SU-DHL-6 (cell line): ENCODE measurements at regions not wholly inside any gene's neighbourhood (a gene's known extent, or its start where the extent isn't known, plus 50 kb on each side); places are given as distances from the start of the nearest gene placed in this dataset.

Experiments
- EZH2phosphoT487 ChIP-seq: fragments of 200-600 bp; sonication (generic), shearing (Covaris generic); conservative IDR thresholded peaks from 2 replicates; pipeline ENCODE4 v1.6.1; 2018; ENCODE audit warnings: mild to moderate bottlenecking, antibody characterized with exemption, low read length, moderate library complexity, mixed read lengths
- TF ChIP-seq, protein P1 (sequence below): fragments of 200-600 bp; sonication (generic); IDR thresholded peaks from one replicate; pipeline ENCODE4 v1.5.1; 2017; ENCODE audit warnings: antibody characterized with exemption, mild to moderate bottlenecking, low read length, moderate library complexity; ENCODE audit not compliant: insufficient read depth, poor library complexity, severe bottlenecking

DNA sequence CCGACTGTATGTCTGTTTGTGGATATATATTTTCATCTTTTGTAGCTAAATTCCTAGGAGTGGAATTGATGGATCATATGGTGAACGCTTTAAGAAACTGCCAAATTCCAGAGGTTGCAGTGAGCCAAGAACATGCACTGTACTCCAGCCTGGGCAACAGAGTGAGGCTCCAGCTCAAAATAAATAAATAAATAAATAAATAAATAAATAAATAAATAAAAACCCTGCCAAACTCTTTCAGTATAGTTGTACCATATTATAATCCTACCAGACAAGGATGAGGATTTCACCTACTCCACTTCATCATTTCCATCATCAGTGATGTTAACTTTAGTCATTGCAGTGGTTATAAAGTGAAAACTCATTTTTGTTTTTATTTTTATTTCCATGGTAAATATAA lies 325.1 kb upstream of the ANXA10 start:
- TF ChIP-seq, protein P1, sequence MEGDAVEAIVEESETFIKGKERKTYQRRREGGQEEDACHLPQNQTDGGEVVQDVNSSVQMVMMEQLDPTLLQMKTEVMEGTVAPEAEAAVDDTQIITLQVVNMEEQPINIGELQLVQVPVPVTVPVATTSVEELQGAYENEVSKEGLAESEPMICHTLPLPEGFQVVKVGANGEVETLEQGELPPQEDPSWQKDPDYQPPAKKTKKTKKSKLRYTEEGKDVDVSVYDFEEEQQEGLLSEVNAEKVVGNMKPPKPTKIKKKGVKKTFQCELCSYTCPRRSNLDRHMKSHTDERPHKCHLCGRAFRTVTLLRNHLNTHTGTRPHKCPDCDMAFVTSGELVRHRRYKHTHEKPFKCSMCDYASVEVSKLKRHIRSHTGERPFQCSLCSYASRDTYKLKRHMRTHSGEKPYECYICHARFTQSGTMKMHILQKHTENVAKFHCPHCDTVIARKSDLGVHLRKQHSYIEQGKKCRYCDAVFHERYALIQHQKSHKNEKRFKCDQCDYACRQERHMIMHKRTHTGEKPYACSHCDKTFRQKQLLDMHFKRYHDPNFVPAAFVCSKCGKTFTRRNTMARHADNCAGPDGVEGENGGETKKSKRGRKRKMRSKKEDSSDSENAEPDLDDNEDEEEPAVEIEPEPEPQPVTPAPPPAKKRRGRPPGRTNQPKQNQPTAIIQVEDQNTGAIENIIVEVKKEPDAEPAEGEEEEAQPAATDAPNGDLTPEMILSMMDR: no peak
- TF ChIP-seq EZH2phosphoT487: no peak
